ENCODE measurements at regions not wholly inside any gene's neighbourhood (a gene's known extent, or its start where the extent isn't known, plus 50 kb on each side); places are given as distances from the start of the nearest gene placed in this dataset.

- DNase-seq: no peak
These were observed 50.6 kb upstream of the PTGR2 start for GRCh38 chr14:73800970-73801515.

GRCh38 chr14:73797543-73798265 is 53.9 kb upstream of the PTGR2 start:
- DNase-seq: no peak

GRCh38 chr14:73796893-73797542 is 54.6 kb upstream of the PTGR2 start:
- no peak for DNase-seq

- no peak for DNase-seq
These were observed 55.2 kb upstream of the PTGR2 start for GRCh38 chr14:73796415-73796814.

- no peak for DNase-seq
These were observed 55.7 kb upstream of the PTGR2 start for GRCh38 chr14:73795974-73796373.

- no peak for DNase-seq
These were observed 56.2 kb upstream of the PTGR2 start for GRCh38 chr14:73795466-73795865.

GRCh38 chr14:73794146-73794545 is 57.5 kb upstream of the PTGR2 start:
- DNase-seq: no peak

GRCh38 chr14:73792481-73792880 is 59.1 kb upstream of the PTGR2 start:
- no peak for DNase-seq

GRCh38 chr14:73789989-73790581 is 61.5 kb upstream of the PTGR2 start:
- no peak for DNase-seq

GRCh38 chr14:73788701-73789551 is 62.7 kb upstream of the PTGR2 start:
- peak; percentile 43 for DNase-seq

- no peak for DNase-seq
These were observed 63.4 kb upstream of the PTGR2 start for GRCh38 chr14:73788317-73788598.

GRCh38 chr14:73787486-73788316 is 63.9 kb upstream of the PTGR2 start:
- DNase-seq: peak; percentile 27

- DNase-seq: peak; percentile 73
These were observed 64.8 kb upstream of the PTGR2 start for GRCh38 chr14:73786636-73787485.

- DNase-seq: peak; percentile 72
These were observed 65.6 kb upstream of the PTGR2 start for GRCh38 chr14:73785834-73786635.

GRCh38 chr14:73785336-73785833 is 66.2 kb upstream of the PTGR2 start:
- peak; percentile 51 for DNase-seq

GRCh38 chr14:73784988-73785313 is 66.7 kb upstream of the PTGR2 start:
- no peak for DNase-seq

- peak; percentile 27 for DNase-seq
These were observed 67.2 kb upstream of the PTGR2 start for GRCh38 chr14:73784181-73784987.

- DNase-seq: no peak
These were observed 68.4 kb upstream of the PTGR2 start for GRCh38 chr14:73783107-73783727.

- no peak for DNase-seq
These were observed 68.4 kb upstream of the PNMA1 start for GRCh38 chr14:73782623-73783022.

All from CD4-positive, alpha-beta T cell treated with Interleukin-6 for 4 hours (primary cell).